HepG2 (cell line): ENCODE measurements at regions not wholly inside any gene's neighbourhood (a gene's known extent, or its start where the extent isn't known, plus 50 kb on each side); places are given as distances from the start of the nearest gene placed in this dataset.

ENCODE experiments used
- ATAC-seq: fragments of 200-7000 bp; cut with Tn5 transposase; 3 replicates; pipeline ENCODE4 v1.9.1; 2020; ENCODE audit warnings: mild to moderate bottlenecking, moderate library complexity
- BruUV-seq: library from RNA; stranded (reverse); fragments of 400-500 nt; replicated peaks from 2 replicates; lab custom pipeline; 2021; lab: Mats Ljungman, UMichigan
- CTCF ChIA-PET: fragments of 300-600 bp; formaldehyde crosslinking; extraction: SDS; loops from one replicate; lab custom pipeline; 2021; ENCODE audit warnings: low total read pairs, inconsistent platforms, low intra/inter-chr PET ratio; lab: Yijun Ruan, JAX
- POLR2A ChIA-PET: fragments of 350-600 bp; sonication (Branson Sonifier 250); formaldehyde crosslinking; loops from one replicate; lab custom pipeline; 2020; ENCODE audit warnings: antibody characterized with exemption, inconsistent platforms; lab: Yijun Ruan, JAX
- DNase-seq: peaks from one replicate; pipeline ENCODE4 v3.0.0-alpha.2; 2015; ENCODE audit warnings: low spot score
- FAIRE-seq: peaks from 3 replicates; lab custom pipeline; 2011; peaks lifted over from hg19 to GRCh38; lab: Jason Lieb, UNC
- H2AFZ ChIP-seq: one replicate; pipeline ENCODE4 v1.6.1; 2011; ENCODE audit warnings: low read length, inconsistent platforms
- H3K27ac ChIP-seq: fragments of 300-600 bp; 3 replicates; pipeline ENCODE4 v1.8.0; 2011; ENCODE audit warnings: mixed run types, mild to moderate bottlenecking, mixed read lengths, low read length, inconsistent platforms; ENCODE audit not compliant: insufficient read depth; ENCODE audit errors: extremely low read length
- H3K27me3 ChIP-seq, 2 experiments: fragments of 200-600 bp in 1 of 2; 2 replicates in 1 of 2; 3 replicates in 1 of 2; pipeline versions ENCODE4 v1.6.0 to v1.8.0; 2011; ENCODE audit warnings: low read length in 2 of 2, mild to moderate bottlenecking in 2 of 2, moderate library complexity in 2 of 2, inconsistent platforms in 1 of 2; ENCODE audit not compliant: insufficient read depth in 2 of 2, control insufficient read depth in 1 of 2
- H3K36me3 ChIP-seq, 2 experiments: fragments of 200-600 bp in 1 of 2; replicated peaks in 1 of 2; 2 replicates in 1 of 2; 3 replicates in 1 of 2; pipeline versions ENCODE4 v1.5.1 to v1.8.0; 2011; ENCODE audit warnings: low read length in 2 of 2, inconsistent platforms in 1 of 2; ENCODE audit not compliant: insufficient read depth in 2 of 2, control insufficient read depth in 1 of 2
- H3K4me1 ChIP-seq: 2 replicates; pipeline ENCODE4 v1.5.1; 2012; ENCODE audit warnings: low read length, inconsistent platforms; ENCODE audit not compliant: insufficient read depth
- H3K4me2 ChIP-seq: 2 replicates; pipeline ENCODE4 v1.6.0; 2011; ENCODE audit warnings: low read depth, low read length, inconsistent platforms
- H3K4me3 ChIP-seq, 3 experiments: fragments of 200-600 bp in 1 of 3; sonication (generic), shearing (Covaris generic) in 1 of 3; replicated peaks in 1 of 3; 2 replicates each; pipeline ENCODE4 v1.5.1; 2011 to 2016; ENCODE audit warnings: low read length in 3 of 3, inconsistent platforms in 2 of 3, low read depth in 2 of 3, mild to moderate bottlenecking in 2 of 3, control low read depth in 1 of 3, mixed read lengths in 1 of 3; ENCODE audit not compliant: insufficient read depth in 1 of 3
- H3K79me2 ChIP-seq: one replicate; pipeline ENCODE4 v1.6.1; 2011; ENCODE audit warnings: low read length, inconsistent platforms; ENCODE audit not compliant: insufficient read depth
- H3K9ac ChIP-seq: 2 replicates; pipeline ENCODE4 v1.6.0; 2011; ENCODE audit warnings: mild to moderate bottlenecking, low read depth, low read length, inconsistent platforms; ENCODE audit not compliant: insufficient read depth
- H3K9me3 ChIP-seq: 2 replicates; pipeline ENCODE4 v1.5.1; 2012; ENCODE audit warnings: mild to moderate bottlenecking, low read length
- H4K20me1 ChIP-seq: 2 replicates; pipeline ENCODE4 v1.6.0; 2011; ENCODE audit warnings: inconsistent platforms, mild to moderate bottlenecking, low read length, moderate library complexity; ENCODE audit not compliant: insufficient read depth
- ASH2L ChIP-seq: fragments of 300-600, 200-600 bp; sonication (generic); IDR thresholded peaks from 2 replicates; pipeline ENCODE4 v1.7.0; 2017; ENCODE audit warnings: low read depth, mild to moderate bottlenecking, moderate library complexity, mixed read lengths, low read length; ENCODE audit not compliant: insufficient read length
- GATAD1 ChIP-seq: IDR thresholded peaks from 2 replicates; pipeline ENCODE4 v1.6.1; 2016; ENCODE audit warnings: missing genetic modification reagents, missing compliant biosample characterization
- GMEB2 ChIP-seq: IDR thresholded peaks from 2 replicates; pipeline ENCODE4 v1.6.1; 2016; ENCODE audit warnings: missing biosample characterization, missing genetic modification reagents, low read depth
- NAIF1 ChIP-seq: sonication (generic); formaldehyde crosslinking; IDR thresholded peaks from 2 replicates; pipeline ENCODE4 v1.5.0; 2020; ENCODE audit warnings: mild to moderate bottlenecking, missing genetic modification reagents, borderline replicate concordance
- ZFP82 ChIP-seq: sonication (generic); formaldehyde crosslinking; IDR thresholded peaks from 2 replicates; pipeline ENCODE4 v1.5.1; 2020; ENCODE audit warnings: mild to moderate bottlenecking, missing genetic modification reagents, borderline replicate concordance
- ZNF350 ChIP-seq: sonication (generic); formaldehyde crosslinking; IDR thresholded peaks from 2 replicates; pipeline ENCODE4 v1.4.0; 2020; ENCODE audit warnings: mild to moderate bottlenecking, low read depth, missing genetic modification reagents, borderline replicate concordance
- ZNF547 ChIP-seq: sonication (generic); formaldehyde crosslinking; IDR thresholded peaks from 2 replicates; pipeline ENCODE4 v1.5.1; 2020; ENCODE audit warnings: mild to moderate bottlenecking, missing genetic modification reagents
- ZNF562 ChIP-seq: sonication (generic); formaldehyde crosslinking; IDR thresholded peaks from 2 replicates; pipeline ENCODE4 v1.8.0; 2022; ENCODE audit warnings: missing genetic modification reagents, borderline replicate concordance
- ZNF761 ChIP-seq: sonication (generic); formaldehyde crosslinking; conservative IDR thresholded peaks from 2 replicates; pipeline ENCODE4 v1.4.0; 2020; ENCODE audit warnings: mild to moderate bottlenecking, missing genetic modification reagents
- ZNF792 ChIP-seq: IDR thresholded peaks from 2 replicates; pipeline ENCODE4 v1.6.1; 2016
- WGBS: methylation state at CpG from one replicate; pipeline ENCODE4 v1.1.6; 2017; ENCODE audit warnings: low lambda C conversion rate; 5-methylcytosine and 5-hydroxymethylcytosine counted together
- in situ Hi-C: cut with HindIII; loops from 2 replicates; pipeline ENCODE4 v1.10.0; 2017; ENCODE audit warnings: low pct_unique_long_range_greater_than_20kb; ENCODE audit not compliant: extremely low pct_ligation_motif_present
- intact Hi-C: fragments of 100-400 bp; cut with micrococcal nuclease; formaldehyde crosslinking; loops from one replicate; pipeline ENCODE4 v1.10.0; 2022; ENCODE audit not compliant: unreplicated experiment
- TF ChIP-seq, protein P1 (sequence below): sonication (generic); formaldehyde crosslinking; IDR thresholded peaks from 2 replicates; pipeline ENCODE4 v1.4.0; 2020; ENCODE audit warnings: missing genetic modification reagents
- TF ChIP-seq, protein P2 (sequence below): sonication (generic); formaldehyde crosslinking; IDR thresholded peaks from 2 replicates; pipeline ENCODE4 v1.4.0; 2020; ENCODE audit warnings: missing genetic modification reagents
- TF ChIP-seq, protein P3 (sequence below): sonication (generic); formaldehyde crosslinking; IDR thresholded peaks from 2 replicates; pipeline ENCODE4 v1.8.1; 2023; ENCODE audit warnings: mild to moderate bottlenecking, inconsistent platforms, moderate library complexity, missing genetic modification reagents, borderline replicate concordance

GRCh38 chr17:11122908-11123307, 118.1 kb upstream of the SHISA6 start (continued):
- TF ChIP-seq, protein P1, sequence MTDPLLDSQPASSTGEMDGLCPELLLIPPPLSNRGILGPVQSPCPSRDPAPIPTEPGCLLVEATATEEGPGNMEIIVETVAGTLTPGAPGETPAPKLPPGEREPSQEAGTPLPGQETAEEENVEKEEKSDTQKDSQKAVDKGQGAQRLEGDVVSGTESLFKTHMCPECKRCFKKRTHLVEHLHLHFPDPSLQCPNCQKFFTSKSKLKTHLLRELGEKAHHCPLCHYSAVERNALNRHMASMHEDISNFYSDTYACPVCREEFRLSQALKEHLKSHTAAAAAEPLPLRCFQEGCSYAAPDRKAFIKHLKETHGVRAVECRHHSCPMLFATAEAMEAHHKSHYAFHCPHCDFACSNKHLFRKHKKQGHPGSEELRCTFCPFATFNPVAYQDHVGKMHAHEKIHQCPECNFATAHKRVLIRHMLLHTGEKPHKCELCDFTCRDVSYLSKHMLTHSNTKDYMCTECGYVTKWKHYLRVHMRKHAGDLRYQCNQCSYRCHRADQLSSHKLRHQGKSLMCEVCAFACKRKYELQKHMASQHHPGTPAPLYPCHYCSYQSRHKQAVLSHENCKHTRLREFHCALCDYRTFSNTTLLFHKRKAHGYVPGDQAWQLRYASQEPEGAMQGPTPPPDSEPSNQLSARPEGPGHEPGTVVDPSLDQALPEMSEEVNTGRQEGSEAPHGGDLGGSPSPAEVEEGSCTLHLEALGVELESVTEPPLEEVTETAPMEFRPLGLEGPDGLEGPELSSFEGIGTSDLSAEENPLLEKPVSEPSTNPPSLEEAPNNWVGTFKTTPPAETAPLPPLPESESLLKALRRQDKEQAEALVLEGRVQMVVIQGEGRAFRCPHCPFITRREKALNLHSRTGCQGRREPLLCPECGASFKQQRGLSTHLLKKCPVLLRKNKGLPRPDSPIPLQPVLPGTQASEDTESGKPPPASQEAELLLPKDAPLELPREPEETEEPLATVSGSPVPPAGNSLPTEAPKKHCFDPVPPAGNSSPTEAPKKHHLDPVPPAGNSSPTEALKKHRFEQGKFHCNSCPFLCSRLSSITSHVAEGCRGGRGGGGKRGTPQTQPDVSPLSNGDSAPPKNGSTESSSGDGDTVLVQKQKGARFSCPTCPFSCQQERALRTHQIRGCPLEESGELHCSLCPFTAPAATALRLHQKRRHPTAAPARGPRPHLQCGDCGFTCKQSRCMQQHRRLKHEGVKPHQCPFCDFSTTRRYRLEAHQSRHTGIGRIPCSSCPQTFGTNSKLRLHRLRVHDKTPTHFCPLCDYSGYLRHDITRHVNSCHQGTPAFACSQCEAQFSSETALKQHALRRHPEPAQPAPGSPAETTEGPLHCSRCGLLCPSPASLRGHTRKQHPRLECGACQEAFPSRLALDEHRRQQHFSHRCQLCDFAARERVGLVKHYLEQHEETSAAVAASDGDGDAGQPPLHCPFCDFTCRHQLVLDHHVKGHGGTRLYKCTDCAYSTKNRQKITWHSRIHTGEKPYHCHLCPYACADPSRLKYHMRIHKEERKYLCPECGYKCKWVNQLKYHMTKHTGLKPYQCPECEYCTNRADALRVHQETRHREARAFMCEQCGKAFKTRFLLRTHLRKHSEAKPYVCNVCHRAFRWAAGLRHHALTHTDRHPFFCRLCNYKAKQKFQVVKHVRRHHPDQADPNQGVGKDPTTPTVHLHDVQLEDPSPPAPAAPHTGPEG (CRISPR knock-in tag): no peak

DNA sequence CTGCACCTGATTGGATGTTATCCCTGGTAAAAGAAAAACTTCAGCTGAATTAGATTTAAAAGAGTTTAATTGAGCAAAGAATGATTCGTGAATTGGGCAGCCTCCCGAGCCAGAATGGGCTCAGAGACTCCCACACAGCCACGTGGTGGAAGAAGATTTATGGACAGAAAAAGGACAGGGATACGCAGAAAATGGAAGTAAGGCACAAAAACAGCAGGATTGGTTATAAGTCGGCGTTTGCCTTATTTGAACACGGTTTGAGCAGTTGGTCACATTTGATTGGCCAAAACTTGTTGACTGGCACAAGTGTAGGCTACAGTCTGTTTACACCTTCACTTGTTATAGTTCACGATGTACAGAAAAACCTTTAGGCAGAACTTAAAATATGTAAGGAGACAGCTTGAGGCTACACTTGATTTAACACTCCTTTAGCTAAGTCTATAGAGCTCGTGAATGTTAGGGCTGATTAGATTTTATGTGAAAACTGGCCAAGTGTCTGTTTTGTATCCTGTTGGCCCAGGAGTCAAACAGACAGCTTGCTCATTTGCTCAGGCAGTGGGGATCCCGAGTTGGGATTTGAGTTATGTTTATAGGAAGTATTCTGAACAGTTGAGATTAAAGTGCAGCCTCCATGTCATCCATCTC, 119.5 kb upstream of the SHISA6 start:
- BruUV-seq: no TSS peak
- Histone ChIP-seq H3K4me1 (no peaks in the 10 kb centered on the region), H3K27ac (no peak overlapping the region), H3K4me2 (no peak overlapping the region), H3K79me2 (no peaks in the 10 kb centered on the region), H4K20me1 (no peaks in the 10 kb centered on the region), H3K9ac (no peak overlapping the region), H3K36me3 (no peaks in the 10 kb centered on the region), H2AFZ (no peak overlapping the region), H3K9me3 (no peaks in the 10 kb centered on the region), H3K4me3 (no peak overlapping the region), H3K27me3 (no peaks in the 10 kb centered on the region)
- in situ Hi-C loops (no loop called here), intact Hi-C loops (no loop called here)
- CTCF ChIA-PET: no interaction called here
- POLR2A ChIA-PET: no interaction called here
- 7% methylated on average over 10 of the region's 10 CpGs for WGBS
- ATAC-seq (no peak), DNase-seq (no peak), FAIRE-seq (no peak)
- TF ChIP-seq, protein P2, sequence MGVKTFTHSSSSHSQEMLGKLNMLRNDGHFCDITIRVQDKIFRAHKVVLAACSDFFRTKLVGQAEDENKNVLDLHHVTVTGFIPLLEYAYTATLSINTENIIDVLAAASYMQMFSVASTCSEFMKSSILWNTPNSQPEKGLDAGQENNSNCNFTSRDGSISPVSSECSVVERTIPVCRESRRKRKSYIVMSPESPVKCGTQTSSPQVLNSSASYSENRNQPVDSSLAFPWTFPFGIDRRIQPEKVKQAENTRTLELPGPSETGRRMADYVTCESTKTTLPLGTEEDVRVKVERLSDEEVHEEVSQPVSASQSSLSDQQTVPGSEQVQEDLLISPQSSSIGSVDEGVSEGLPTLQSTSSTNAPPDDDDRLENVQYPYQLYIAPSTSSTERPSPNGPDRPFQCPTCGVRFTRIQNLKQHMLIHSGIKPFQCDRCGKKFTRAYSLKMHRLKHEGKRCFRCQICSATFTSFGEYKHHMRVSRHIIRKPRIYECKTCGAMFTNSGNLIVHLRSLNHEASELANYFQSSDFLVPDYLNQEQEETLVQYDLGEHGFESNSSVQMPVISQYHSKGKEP (CRISPR knock-in tag): no peak
- TF ChIP-seq GATAD1 (CRISPR knock-in tag) (no peak), ZNF792 (no peak), ZNF547 (CRISPR knock-in tag) (no peak), GMEB2 (CRISPR knock-in tag) (no peak), ASH2L (no peak), ZNF761 (CRISPR knock-in tag) (no peak), ZFP82 (CRISPR knock-in tag) (no peak), ZNF350 (no peak), NAIF1 (CRISPR knock-in tag) (no peak), ZNF562 (no peak)
- TF ChIP-seq, protein P3, sequence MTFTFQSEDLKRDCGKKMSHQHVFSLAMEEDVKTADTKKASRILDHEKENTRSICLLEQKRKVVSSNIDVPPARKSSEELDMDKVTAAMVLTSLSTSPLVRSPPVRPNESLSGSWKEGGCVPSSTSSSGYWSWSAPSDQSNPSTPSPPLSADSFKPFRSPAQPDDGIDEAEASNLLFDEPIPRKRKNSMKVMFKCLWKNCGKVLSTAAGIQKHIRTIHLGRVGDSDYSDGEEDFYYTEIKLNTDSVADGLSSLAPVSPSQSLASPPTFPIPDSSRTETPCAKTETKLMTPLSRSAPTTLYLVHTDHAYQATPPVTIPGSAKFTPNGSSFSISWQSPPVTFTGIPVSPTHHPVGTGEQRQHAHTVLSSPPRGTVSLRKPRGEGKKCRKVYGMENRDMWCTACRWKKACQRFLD (CRISPR knock-in tag): no peak
